ENCODE measurements at regions not wholly inside any gene's neighbourhood (a gene's known extent, or its start where the extent isn't known, plus 50 kb on each side); places are given as distances from the start of the nearest gene placed in this dataset.
"Not testable (repeated sequence)": the region's sequence is repeated elsewhere in the genome, so short reads cannot be mapped to it uniquely, and the experiment has no call there.

DNA sequence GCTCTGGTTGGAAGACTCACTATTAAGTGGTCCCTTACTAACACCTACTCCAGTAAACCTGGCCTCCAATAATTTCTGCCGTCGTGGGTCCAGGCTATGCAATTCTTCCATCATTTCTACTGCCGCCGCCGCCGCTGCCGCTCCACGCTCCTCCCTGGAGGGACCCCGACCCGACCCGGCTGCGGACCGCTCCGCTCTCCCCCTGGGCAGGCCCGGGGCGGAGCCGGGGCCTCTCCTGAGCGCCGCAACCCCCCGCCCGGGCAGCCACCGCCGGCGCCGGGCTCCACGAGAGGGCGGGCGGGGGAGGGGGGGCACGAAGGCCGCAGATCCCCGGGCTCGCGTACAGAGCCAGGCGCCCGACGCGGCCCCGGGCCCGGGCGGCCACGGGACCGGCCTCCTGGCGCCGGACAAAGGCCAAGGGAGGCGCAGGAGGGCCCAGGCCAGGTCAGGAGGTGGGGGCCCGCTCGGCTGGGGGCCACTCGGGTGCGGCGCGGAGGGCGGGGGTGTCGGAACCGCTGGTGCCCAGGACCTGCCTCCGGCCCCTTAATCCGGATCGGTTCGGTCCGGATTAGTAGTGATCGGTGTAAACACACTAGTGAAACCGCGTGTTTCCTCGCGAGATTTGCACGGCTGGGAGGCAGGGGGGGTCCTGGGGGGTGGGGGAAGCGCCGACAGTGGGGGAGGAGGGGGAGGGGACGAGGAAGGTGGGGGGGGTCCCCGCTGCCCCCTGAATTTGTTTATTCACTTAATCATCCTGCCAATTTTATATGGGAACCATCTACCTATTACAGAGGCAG is 215.1 kb upstream of the CCL2 start:
- peak; percentile 43; the same call in 1 of the 3 replicates for ATAC-seq
- DNase-seq (ENCODE audit: low spot score); H2AFZ ChIP-seq (ENCODE audit: low read length); H3K9ac ChIP-seq (ENCODE audit: insufficient read depth, low read depth, low read length); H3K27me3 ChIP-seq (ENCODE audit: control insufficient read depth in 1 of 2, insufficient read depth in 2 of 2, low read length in 2 of 2); H3K79me2 ChIP-seq (ENCODE audit: insufficient read depth, low read length); H3K4me1 ChIP-seq (ENCODE audit: insufficient read depth, low read length); H3K4me3 ChIP-seq (replicated peaks in 1 of 3; ENCODE audit: insufficient read depth in 1 of 3, low read depth in 2 of 3, low read length in 3 of 3); BruUV-seq (replicated peaks); CTCF ChIA-PET (ENCODE audit: low intra/inter-chr PET ratio, low total read pairs); H3K4me2 ChIP-seq (ENCODE audit: low read depth, low read length); POLR2A ChIA-PET; H3K36me3 ChIP-seq (replicated peaks in 1 of 2; ENCODE audit: control insufficient read depth in 1 of 2, insufficient read depth in 2 of 2, low read length in 2 of 2); in situ Hi-C loops (cut with HindIII; ENCODE audit: extremely low pct_ligation_motif_present, low pct_unique_long_range_greater_than_20kb); H3K27ac ChIP-seq (ENCODE audit: extremely low read length, insufficient read depth, low read length); H4K20me1 ChIP-seq (ENCODE audit: insufficient read depth, low read length); intact Hi-C loops (cut with micrococcal nuclease; ENCODE audit: unreplicated experiment); FAIRE-seq; H3K9me3 ChIP-seq (ENCODE audit: low read length): not testable (repeated sequence)
- WGBS (ENCODE audit: low lambda C conversion rate) = 64% methylated on average over 34 of the region's 69 CpGs

DNA sequence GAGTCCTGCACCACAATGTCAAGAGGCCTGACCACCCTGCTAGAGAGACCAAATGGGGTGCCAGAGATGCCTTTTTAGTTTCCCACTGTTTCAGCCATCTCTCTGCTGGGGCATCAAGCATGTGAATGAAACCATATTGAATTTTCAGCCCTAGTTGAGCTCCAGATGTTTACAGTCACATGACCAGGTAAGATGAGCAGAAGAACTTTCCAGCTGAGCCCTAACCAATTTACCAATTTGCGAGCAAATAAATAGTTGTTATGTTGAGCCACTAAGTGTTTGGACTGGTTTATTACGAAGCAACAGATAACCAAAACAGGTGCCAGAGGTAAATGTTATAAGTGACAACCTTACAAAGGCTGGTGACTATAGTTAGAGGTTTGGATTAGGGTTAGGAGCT is 209.1 kb upstream of the CCL2 start:
- FAIRE-seq = no peak
- H2AFZ ChIP-seq (ENCODE audit: low read length) = no peak overlapping the region
- ATAC-seq = no peak
- no peak overlapping the region for H3K4me3 ChIP-seq (replicated peaks in 1 of 3; ENCODE audit: insufficient read depth in 1 of 3, low read depth in 2 of 3, low read length in 3 of 3)
- WGBS (ENCODE audit: low lambda C conversion rate) = 2% methylated on average over 2 of the region's 2 CpGs
- H3K36me3 ChIP-seq (replicated peaks in 1 of 2; ENCODE audit: control insufficient read depth in 1 of 2, insufficient read depth in 2 of 2, low read length in 2 of 2) = no peaks in the 10 kb centered on the region
- H3K4me1 ChIP-seq (ENCODE audit: insufficient read depth, low read length) = no peaks in the 10 kb centered on the region
- H3K27ac ChIP-seq (ENCODE audit: extremely low read length, insufficient read depth, low read length) = no peak overlapping the region
- peaks cover 51% of the 10 kb centered on the region for H3K9me3 ChIP-seq (ENCODE audit: low read length)
- H3K79me2 ChIP-seq (ENCODE audit: insufficient read depth, low read length) = no peaks in the 10 kb centered on the region
- in situ Hi-C loops (cut with HindIII; ENCODE audit: extremely low pct_ligation_motif_present, low pct_unique_long_range_greater_than_20kb) = no loop called here
- POLR2A ChIA-PET = no interaction called here
- intact Hi-C loops (cut with micrococcal nuclease; ENCODE audit: unreplicated experiment) = no loop called here
- CTCF ChIA-PET (ENCODE audit: low intra/inter-chr PET ratio, low total read pairs) = no interaction called here
- no peaks in the 10 kb centered on the region for H4K20me1 ChIP-seq (ENCODE audit: insufficient read depth, low read length)
- H3K27me3 ChIP-seq (ENCODE audit: control insufficient read depth in 1 of 2, insufficient read depth in 2 of 2, low read length in 2 of 2) = no peaks in the 10 kb centered on the region
- no peak overlapping the region for H3K9ac ChIP-seq (ENCODE audit: insufficient read depth, low read depth, low read length)
- no peak overlapping the region for H3K4me2 ChIP-seq (ENCODE audit: low read depth, low read length)
- BruUV-seq (replicated peaks) = no TSS peak
- DNase-seq (ENCODE audit: low spot score) = no peak
- TF ChIP-seq ZNF891 (CRISPR knock-in tag; IDR thresholded peaks at IDR 0.05) (no peak), ZNF331 (CRISPR knock-in tag; IDR thresholded peaks at IDR 0.05) (peak; percentile 69; the same call in 1 of the 2 replicates), NFYB (CRISPR knock-in tag; IDR thresholded peaks at IDR 0.05) (no peak), MTF2 (CRISPR knock-in tag; IDR thresholded peaks at IDR 0.05; ENCODE audit: borderline replicate concordance) (no peak), LCORL (IDR thresholded peaks at IDR 0.05) (no peak), LCORL (CRISPR knock-in tag; IDR thresholded peaks at IDR 0.05) (no peak), ARNT2 (CRISPR knock-in tag; IDR thresholded peaks at IDR 0.05; ENCODE audit: low read depth) (no peak), CEBPB (IDR thresholded peaks at IDR 0.05; ENCODE audit: borderline replicate concordance, low read depth, low read length) (0 out of 2 replicates have a peak, but pooled peaks have one; percentile 33)
- TF ChIP-seq, protein P1, sequence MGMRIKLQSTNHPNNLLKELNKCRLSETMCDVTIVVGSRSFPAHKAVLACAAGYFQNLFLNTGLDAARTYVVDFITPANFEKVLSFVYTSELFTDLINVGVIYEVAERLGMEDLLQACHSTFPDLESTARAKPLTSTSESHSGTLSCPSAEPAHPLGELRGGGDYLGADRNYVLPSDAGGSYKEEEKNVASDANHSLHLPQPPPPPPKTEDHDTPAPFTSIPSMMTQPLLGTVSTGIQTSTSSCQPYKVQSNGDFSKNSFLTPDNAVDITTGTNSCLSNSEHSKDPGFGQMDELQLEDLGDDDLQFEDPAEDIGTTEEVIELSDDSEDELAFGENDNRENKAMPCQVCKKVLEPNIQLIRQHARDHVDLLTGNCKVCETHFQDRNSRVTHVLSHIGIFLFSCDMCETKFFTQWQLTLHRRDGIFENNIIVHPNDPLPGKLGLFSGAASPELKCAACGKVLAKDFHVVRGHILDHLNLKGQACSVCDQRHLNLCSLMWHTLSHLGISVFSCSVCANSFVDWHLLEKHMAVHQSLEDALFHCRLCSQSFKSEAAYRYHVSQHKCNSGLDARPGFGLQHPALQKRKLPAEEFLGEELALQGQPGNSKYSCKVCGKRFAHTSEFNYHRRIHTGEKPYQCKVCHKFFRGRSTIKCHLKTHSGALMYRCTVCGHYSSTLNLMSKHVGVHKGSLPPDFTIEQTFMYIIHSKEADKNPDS (CRISPR knock-in tag; IDR thresholded peaks at IDR 0.05) = no peak
- TF ChIP-seq, protein P2, sequence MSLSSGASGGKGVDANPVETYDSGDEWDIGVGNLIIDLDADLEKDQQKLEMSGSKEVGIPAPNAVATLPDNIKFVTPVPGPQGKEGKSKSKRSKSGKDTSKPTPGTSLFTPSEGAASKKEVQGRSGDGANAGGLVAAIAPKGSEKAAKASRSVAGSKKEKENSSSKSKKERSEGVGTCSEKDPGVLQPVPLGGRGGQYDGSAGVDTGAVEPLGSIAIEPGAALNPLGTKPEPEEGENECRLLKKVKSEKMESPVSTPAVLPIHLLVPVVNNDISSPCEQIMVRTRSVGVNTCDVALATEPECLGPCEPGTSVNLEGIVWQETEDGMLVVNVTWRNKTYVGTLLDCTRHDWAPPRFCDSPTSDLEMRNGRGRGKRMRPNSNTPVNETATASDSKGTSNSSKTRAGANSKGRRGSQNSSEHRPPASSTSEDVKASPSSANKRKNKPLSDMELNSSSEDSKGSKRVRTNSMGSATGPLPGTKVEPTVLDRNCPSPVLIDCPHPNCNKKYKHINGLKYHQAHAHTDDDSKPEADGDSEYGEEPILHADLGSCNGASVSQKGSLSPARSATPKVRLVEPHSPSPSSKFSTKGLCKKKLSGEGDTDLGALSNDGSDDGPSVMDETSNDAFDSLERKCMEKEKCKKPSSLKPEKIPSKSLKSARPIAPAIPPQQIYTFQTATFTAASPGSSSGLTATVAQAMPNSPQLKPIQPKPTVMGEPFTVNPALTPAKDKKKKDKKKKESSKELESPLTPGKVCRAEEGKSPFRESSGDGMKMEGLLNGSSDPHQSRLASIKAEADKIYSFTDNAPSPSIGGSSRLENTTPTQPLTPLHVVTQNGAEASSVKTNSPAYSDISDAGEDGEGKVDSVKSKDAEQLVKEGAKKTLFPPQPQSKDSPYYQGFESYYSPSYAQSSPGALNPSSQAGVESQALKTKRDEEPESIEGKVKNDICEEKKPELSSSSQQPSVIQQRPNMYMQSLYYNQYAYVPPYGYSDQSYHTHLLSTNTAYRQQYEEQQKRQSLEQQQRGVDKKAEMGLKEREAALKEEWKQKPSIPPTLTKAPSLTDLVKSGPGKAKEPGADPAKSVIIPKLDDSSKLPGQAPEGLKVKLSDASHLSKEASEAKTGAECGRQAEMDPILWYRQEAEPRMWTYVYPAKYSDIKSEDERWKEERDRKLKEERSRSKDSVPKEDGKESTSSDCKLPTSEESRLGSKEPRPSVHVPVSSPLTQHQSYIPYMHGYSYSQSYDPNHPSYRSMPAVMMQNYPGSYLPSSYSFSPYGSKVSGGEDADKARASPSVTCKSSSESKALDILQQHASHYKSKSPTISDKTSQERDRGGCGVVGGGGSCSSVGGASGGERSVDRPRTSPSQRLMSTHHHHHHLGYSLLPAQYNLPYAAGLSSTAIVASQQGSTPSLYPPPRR (CRISPR knock-in tag; IDR thresholded peaks at IDR 0.05; ENCODE audit: borderline replicate concordance) = no peak

Measured in HepG2 (cell line).